HG02623 (cell line): ENCODE measurements at regions not wholly inside any gene's neighbourhood (a gene's known extent, or its start where the extent isn't known, plus 50 kb on each side); places are given as distances from the start of the nearest gene placed in this dataset.

Experiments
- ATAC-seq: cut with Tn5 transposase; IDR thresholded peaks from one replicate; pipeline ENCODE4 v1.9.1; 2021; ENCODE audit warnings: moderate library complexity; ENCODE audit not compliant: unreplicated experiment

GRCh38 chr14:30296931-30297405 lies 262.0 kb upstream of the G2E3 start:
- no peak for ATAC-seq

- no peak for ATAC-seq
These were observed 260.8 kb upstream of the G2E3 start for GRCh38 chr14:30297876-30298795.

GRCh38 chr14:30299915-30300314 lies 259.0 kb upstream of the G2E3 start:
- ATAC-seq: no peak

GRCh38 chr14:30303350-30303749 lies 255.6 kb upstream of the G2E3 start:
- ATAC-seq: no peak

- ATAC-seq: no peak
These were observed 253.6 kb upstream of the G2E3 start for GRCh38 chr14:30305346-30305745.

GRCh38 chr14:30309405-30309804 lies 249.6 kb upstream of the G2E3 start:
- no peak for ATAC-seq

GRCh38 chr14:30312214-30312613 lies 246.7 kb upstream of the G2E3 start:
- peak; percentile 53 for ATAC-seq

GRCh38 chr14:30317729-30318128 lies 241.2 kb upstream of the G2E3 start:
- no peak for ATAC-seq

GRCh38 chr14:30322819-30323218 lies 236.1 kb upstream of the G2E3 start:
- no peak for ATAC-seq

- ATAC-seq: no peak
These were observed 228.9 kb upstream of the G2E3 start for GRCh38 chr14:30330033-30330432.

GRCh38 chr14:30330445-30330844 lies 228.5 kb upstream of the G2E3 start:
- no peak for ATAC-seq

- ATAC-seq: no peak
These were observed 227.9 kb upstream of the G2E3 start for GRCh38 chr14:30331030-30331429.

GRCh38 chr14:30332374-30332773 lies 226.6 kb upstream of the G2E3 start:
- ATAC-seq: no peak

- ATAC-seq: no peak
These were observed 225.0 kb upstream of the G2E3 start for GRCh38 chr14:30333934-30334333.

- ATAC-seq: no peak
These were observed 221.5 kb upstream of the G2E3 start for GRCh38 chr14:30337456-30337855.

- ATAC-seq: no peak
These were observed 219.6 kb upstream of the G2E3 start for GRCh38 chr14:30339311-30339901.

GRCh38 chr14:30340495-30340894 lies 218.5 kb upstream of the G2E3 start:
- no peak for ATAC-seq

- no peak for ATAC-seq
These were observed 213.4 kb upstream of the G2E3 start for GRCh38 chr14:30345511-30345910.

GRCh38 chr14:30348445-30348844 lies 210.5 kb upstream of the G2E3 start:
- no peak for ATAC-seq

GRCh38 chr14:30349520-30349919 lies 209.4 kb upstream of the G2E3 start:
- ATAC-seq: no peak

GRCh38 chr14:30354439-30354838 lies 204.5 kb upstream of the G2E3 start:
- ATAC-seq: no peak

GRCh38 chr14:30355431-30355913 lies 203.5 kb upstream of the G2E3 start:
- ATAC-seq: peak; percentile 59
